DOHH2 (cell line): ENCODE measurements at regions not wholly inside any gene's neighbourhood (a gene's known extent, or its start where the extent isn't known, plus 50 kb on each side); places are given as distances from the start of the nearest gene placed in this dataset.

Source experiments
- H3F3A ChIP-seq: fragments of 200-600 bp; sonication (generic), shearing (Covaris generic); 2 replicates; pipeline ENCODE4 v1.6.0; 2016; ENCODE audit warnings: antibody characterized with exemption, mild to moderate bottlenecking; ENCODE audit not compliant: control insufficient read depth, insufficient read depth
- H3K27ac ChIP-seq: fragments of 200-600 bp; sonication (generic); 2 replicates; pipeline ENCODE4 v1.5.1; 2014; ENCODE audit warnings: low read depth, mild to moderate bottlenecking, low read length, moderate library complexity
- H3K27me3 ChIP-seq: fragments of 200-600 bp; sonication (generic); 2 replicates; pipeline ENCODE4 v1.6.1; 2014; ENCODE audit warnings: mild to moderate bottlenecking, low read length, mixed read lengths; ENCODE audit not compliant: control insufficient read depth
- H3K36me3 ChIP-seq: fragments of 200-600 bp; sonication (generic); 2 replicates; pipeline ENCODE4 v1.6.1; 2014; ENCODE audit warnings: mild to moderate bottlenecking, low read length, moderate library complexity, mixed read lengths; ENCODE audit not compliant: control insufficient read depth
- H3K4me1 ChIP-seq: fragments of 200-600 bp; sonication (generic); 2 replicates; pipeline ENCODE4 v1.6.1; 2014; ENCODE audit warnings: mild to moderate bottlenecking, low read length, mixed read lengths; ENCODE audit not compliant: control insufficient read depth
- H3K4me2 ChIP-seq: fragments of 200-600 bp; sonication (generic); 2 replicates; pipeline ENCODE4 v1.6.0; 2014; ENCODE audit warnings: mild to moderate bottlenecking, low read length, moderate library complexity
- H3K4me3 ChIP-seq: fragments of 200-600 bp; sonication (generic); 2 replicates; pipeline ENCODE4 v1.5.1; 2014; ENCODE audit warnings: mild to moderate bottlenecking, low read length, mixed read lengths
- H3K79me2 ChIP-seq: fragments of 200-600 bp; sonication (generic); 2 replicates; pipeline ENCODE4 v1.6.1; 2014; ENCODE audit warnings: mild to moderate bottlenecking, low read length, mixed read lengths; ENCODE audit not compliant: control insufficient read depth
- H3K9me2 ChIP-seq: fragments of 200-600 bp; sonication (generic); replicated peaks from 2 replicates; pipeline ENCODE4 v1.6.1; 2014; ENCODE audit warnings: mild to moderate bottlenecking, low read length, mixed read lengths; ENCODE audit not compliant: control insufficient read depth
- H3K9me3 ChIP-seq: fragments of 200-600 bp; sonication (generic); 2 replicates; pipeline ENCODE4 v1.6.1; 2014; ENCODE audit warnings: antibody characterized with exemption, low read length, mixed read lengths; ENCODE audit not compliant: control insufficient read depth, insufficient read depth
- H4K20me1 ChIP-seq: fragments of 200-600 bp; sonication (generic); 2 replicates; pipeline ENCODE4 v1.6.0; 2014; ENCODE audit warnings: low read depth, mild to moderate bottlenecking, antibody characterized with exemption, low read length, moderate library complexity; ENCODE audit not compliant: control insufficient read depth, insufficient read depth
- CTCF ChIP-seq: fragments of 200-600 bp; sonication (generic); IDR thresholded peaks from one replicate; pipeline ENCODE4 v1.5.1; 2014; ENCODE audit warnings: antibody characterized with exemption, mild to moderate bottlenecking, low read depth, low read length; ENCODE audit not compliant: poor library complexity, severe bottlenecking
- EZH2phosphoT487 ChIP-seq: fragments of 200-600 bp; sonication (generic); IDR thresholded peaks from 2 replicates; pipeline ENCODE4 v1.6.1; 2017; ENCODE audit warnings: borderline replicate concordance, mild to moderate bottlenecking, antibody characterized with exemption, low read length, moderate library complexity, mixed read lengths

GRCh38 chr2:39990335-39990900 lies 211.4 kb upstream of the THUMPD2 start:
- no peaks in the 10 kb centered on the region for H3K9me2 ChIP-seq
- no peaks in the 10 kb centered on the region for H3K4me1 ChIP-seq
- no peaks in the 10 kb centered on the region for H3K27me3 ChIP-seq

GRCh38 chr2:39989888-39990287 lies 210.8 kb upstream of the THUMPD2 start:
- Histone ChIP-seq H3K9me2 (no peaks in the 10 kb centered on the region), H4K20me1 (no peaks in the 10 kb centered on the region), H3K4me1 (no peaks in the 10 kb centered on the region), H3K27me3 (no peaks in the 10 kb centered on the region), H3K4me2 (no peak overlapping the region), H3K9me3 (no peaks in the 10 kb centered on the region), H3K4me3 (no peak overlapping the region), H3K36me3 (no peaks in the 10 kb centered on the region), H3F3A (no peaks in the 10 kb centered on the region), H3K27ac (no peak overlapping the region), H3K79me2 (no peaks in the 10 kb centered on the region)
- TF ChIP-seq EZH2phosphoT487 (no peak), CTCF (no peak)

More at GRCh38 chr2:39990335-39990900, 211.4 kb upstream of the THUMPD2 start:
- no peak overlapping the region for H3K4me3 ChIP-seq
- H4K20me1 ChIP-seq = no peaks in the 10 kb centered on the region
- H3K79me2 ChIP-seq = no peaks in the 10 kb centered on the region
- no peaks in the 10 kb centered on the region for H3F3A ChIP-seq
- H3K36me3 ChIP-seq = no peaks in the 10 kb centered on the region
- H3K4me2 ChIP-seq = no peak overlapping the region
- no peak for TF ChIP-seq CTCF
- TF ChIP-seq EZH2phosphoT487 = no peak
- H3K9me3 ChIP-seq = no peaks in the 10 kb centered on the region
- H3K27ac ChIP-seq = no peak overlapping the region

GRCh38 chr2:39981883-39982311 lies 202.8 kb upstream of the THUMPD2 start:
- no peaks in the 10 kb centered on the region for H3F3A ChIP-seq
- H3K4me2 ChIP-seq = no peak overlapping the region
- no peaks in the 10 kb centered on the region for H4K20me1 ChIP-seq
- H3K4me1 ChIP-seq = no peaks in the 10 kb centered on the region
- H3K79me2 ChIP-seq = no peaks in the 10 kb centered on the region
- H3K27me3 ChIP-seq = no peaks in the 10 kb centered on the region
- H3K9me2 ChIP-seq = no peaks in the 10 kb centered on the region
- no peak overlapping the region for H3K4me3 ChIP-seq
- no peak for TF ChIP-seq EZH2phosphoT487
- no peak for TF ChIP-seq CTCF
- no peaks in the 10 kb centered on the region for H3K36me3 ChIP-seq
- H3K9me3 ChIP-seq = no peaks in the 10 kb centered on the region
- no peak overlapping the region for H3K27ac ChIP-seq
